CD14-positive monocyte (primary cell): ENCODE measurements at regions not wholly inside any gene's neighbourhood (a gene's known extent, or its start where the extent isn't known, plus 50 kb on each side); places are given as distances from the start of the nearest gene placed in this dataset.

Experiments used
- DNase-seq, 3 donors: peaks; one replicate each; pipeline ENCODE4 v3.0.0-alpha.2; 2011 to 2022
- H2AFZ ChIP-seq: 2 replicates; pipeline ENCODE4 v1.6.0; 2012; ENCODE audit warnings: mild to moderate bottlenecking, low read depth, low read length, inconsistent platforms; ENCODE audit not compliant: insufficient read depth, poor library complexity, severe bottlenecking
- H3K27ac ChIP-seq, 2 donors: 1 replicate in 1 of 2; 2 replicates in 1 of 2; pipeline ENCODE4 v1.5.1; 2012 to 2013; ENCODE audit warnings: low read length in 2 of 2, control low read depth in 1 of 2, inconsistent platforms in 1 of 2, low read depth in 1 of 2, mild to moderate bottlenecking in 1 of 2
- H3K27me3 ChIP-seq, 2 donors: one replicate each; pipeline versions ENCODE4 v1.6.0 to v1.6.1; 2011 to 2013; ENCODE audit warnings: low read length in 2 of 2; ENCODE audit not compliant: control insufficient read depth in 2 of 2, insufficient read depth in 2 of 2
- H3K36me3 ChIP-seq, 2 donors: replicated peaks in 1 of 2; 1 replicate in 1 of 2; 2 replicates in 1 of 2; pipeline versions ENCODE4 v1.5.1 to v1.6.1; 2012 to 2013; ENCODE audit warnings: low read length in 2 of 2, control low read depth in 1 of 2, inconsistent platforms in 1 of 2, mild to moderate bottlenecking in 1 of 2; ENCODE audit not compliant: insufficient read depth in 2 of 2, control insufficient read depth in 1 of 2
- H3K4me1 ChIP-seq, 2 donors: 1 replicate in 1 of 2; 2 replicates in 1 of 2; pipeline versions ENCODE4 v1.5.1 to v1.6.1; 2012 to 2013; ENCODE audit warnings: low read length in 2 of 2, control low read depth in 1 of 2, inconsistent platforms in 1 of 2, mild to moderate bottlenecking in 1 of 2, moderate library complexity in 1 of 2; ENCODE audit not compliant: insufficient read depth in 2 of 2, control insufficient read depth in 1 of 2
- H3K4me2 ChIP-seq: replicated peaks from 2 replicates; pipeline ENCODE3; 2012; ENCODE audit warnings: low read length, moderate library complexity, mild to moderate bottlenecking; ENCODE audit not compliant: poor library complexity, severe bottlenecking; ENCODE audit errors: extremely low read depth
- H3K4me3 ChIP-seq, 3 experiments: fragments of 200-600 bp in 1 of 3; sonication (generic) in 1 of 3; replicated peaks in 1 of 3; 1 replicate in 2 of 3; 2 replicates in 1 of 3; pipeline ENCODE4 v1.5.1; 2011 to 2013; ENCODE audit warnings: low read length in 3 of 3, mild to moderate bottlenecking in 3 of 3, control low read depth in 2 of 3, low read depth in 2 of 3, inconsistent platforms in 1 of 3, moderate library complexity in 1 of 3
- H3K79me2 ChIP-seq: 2 replicates; pipeline ENCODE4 v1.6.0; 2012; ENCODE audit warnings: mild to moderate bottlenecking, control low read depth, inconsistent platforms, low read length, moderate library complexity; ENCODE audit not compliant: insufficient read depth
- H3K9ac ChIP-seq: 2 replicates; pipeline ENCODE4 v1.6.0; 2017; ENCODE audit warnings: low read length, mild to moderate bottlenecking; ENCODE audit not compliant: insufficient read depth, poor library complexity, severe bottlenecking
- H3K9me3 ChIP-seq, 2 donors: replicated peaks in 1 of 2; 1 replicate in 1 of 2; 2 replicates in 1 of 2; pipeline versions ENCODE4 v1.5.1 to v1.6.1; 2012 to 2013; ENCODE audit warnings: low read length in 2 of 2, control low read depth in 1 of 2; ENCODE audit not compliant: control insufficient read depth in 1 of 2, insufficient read depth in 1 of 2
- H4K20me1 ChIP-seq: 2 replicates; pipeline ENCODE4 v1.6.0; 2012; ENCODE audit warnings: mild to moderate bottlenecking, low read length, control low read depth, moderate library complexity; ENCODE audit not compliant: insufficient read depth
- H3K27ac Mint-ChIP-seq, 7 donors: one replicate each; pipeline ENCODE4 v1.8.0; 2020; ENCODE audit warnings: mild to moderate bottlenecking in 7 of 7, mixed read lengths in 7 of 7, moderate library complexity in 6 of 7, inconsistent platforms in 2 of 7
- H3K27me3 Mint-ChIP-seq, 3 donors: one replicate each; pipeline ENCODE4 v1.8.0; 2021 to 2022; ENCODE audit warnings: low read depth in 3 of 3, mild to moderate bottlenecking in 3 of 3, mixed read lengths in 3 of 3, moderate library complexity in 3 of 3, inconsistent platforms in 1 of 3
- H3K36me3 Mint-ChIP-seq, 2 donors: one replicate each; pipeline ENCODE4 v1.8.0; 2020; ENCODE audit warnings: mixed read lengths in 2 of 2, inconsistent platforms in 1 of 2, mild to moderate bottlenecking in 1 of 2
- H3K4me1 Mint-ChIP-seq: one replicate; pipeline ENCODE4 v1.8.0; 2020; ENCODE audit warnings: mild to moderate bottlenecking, mixed read lengths
- H3K4me3 Mint-ChIP-seq, 2 donors: one replicate each; pipeline ENCODE4 v1.8.0; 2020; ENCODE audit warnings: mild to moderate bottlenecking in 2 of 2, mixed read lengths in 2 of 2, moderate library complexity in 1 of 2
- H3K9me3 Mint-ChIP-seq, 7 donors: one replicate each; pipeline ENCODE4 v1.8.0; 2020 to 2022; ENCODE audit warnings: mixed read lengths in 7 of 7, mild to moderate bottlenecking in 6 of 7, moderate library complexity in 6 of 7, inconsistent platforms in 2 of 7
- CTCF ChIP-seq: fragments of 200-600 bp; IDR thresholded peaks from one replicate; pipeline ENCODE4 v1.8.0; 2022; ENCODE audit warnings: antibody characterized with exemption, mild to moderate bottlenecking
- WGBS: methylation state at CpG from one replicate; pipeline ENCODE4 v1.1.5; 2013; ENCODE audit warnings: missing lambda C conversion rate; ENCODE audit not compliant: insufficient coverage; 5-methylcytosine and 5-hydroxymethylcytosine counted together
- intact Hi-C, 2 donors: fragments of 100-400 bp; cut with micrococcal nuclease; formaldehyde crosslinking; loops; one replicate each; pipeline versions ENCODE4 v1.15.0 to v1.15.1; 2023

GRCh38 chr4:45663003-45663402 is 460.9 kb downstream of the GABRG1 start:
- intact Hi-C loops = no loop called here
- no peaks in the 10 kb centered on the region for H3K9me3 ChIP-seq
- no peak overlapping the region for H3K4me3 Mint-ChIP-seq
- no peaks in the 10 kb centered on the region for H3K27me3 ChIP-seq
- H2AFZ ChIP-seq = no peak overlapping the region
- H3K27ac Mint-ChIP-seq = no peak overlapping the region
- no peak overlapping the region for H3K4me2 ChIP-seq
- no peaks in the 10 kb centered on the region for H3K36me3 Mint-ChIP-seq
- WGBS = no CpG with 5 or more reads among the region's 1 CpG
- no peaks in the 10 kb centered on the region for H3K36me3 ChIP-seq
- H3K79me2 ChIP-seq = no peaks in the 10 kb centered on the region
- H3K4me1 ChIP-seq = no peaks in the 10 kb centered on the region
- no peak overlapping the region for H3K9ac ChIP-seq
- TF ChIP-seq CTCF = no peak
- H3K27ac ChIP-seq = no peak overlapping the region
- no peaks in the 10 kb centered on the region for H3K4me1 Mint-ChIP-seq
- H4K20me1 ChIP-seq = no peaks in the 10 kb centered on the region
- H3K9me3 Mint-ChIP-seq = peaks cover 0 to 6% (median 0%) of the 10 kb centered on the region in 7 donors
- no peak overlapping the region for H3K4me3 ChIP-seq
- H3K27me3 Mint-ChIP-seq = peaks cover 0 to 1% (median 0%) of the 10 kb centered on the region in 3 donors
- no peak for DNase-seq

GRCh38 chr4:45661893-45662292 is 462.0 kb downstream of the GABRG1 start:
- Histone ChIP-seq H3K9me3 (no peaks in the 10 kb centered on the region), H3K79me2 (no peaks in the 10 kb centered on the region), H3K27ac (no peak overlapping the region), H3K9ac (no peak overlapping the region), H3K27me3 (no peaks in the 10 kb centered on the region), H3K4me1 (no peaks in the 10 kb centered on the region), H3K4me2 (no peak overlapping the region), H2AFZ (no peak overlapping the region), H4K20me1 (no peaks in the 10 kb centered on the region), H3K4me3 (no peak overlapping the region), H3K36me3 (no peaks in the 10 kb centered on the region)
- H3K36me3 Mint-ChIP-seq = no peaks in the 10 kb centered on the region
- intact Hi-C loops = no loop called here
- WGBS = 93% methylated on average over 1 of the region's 3 CpGs
- no peak overlapping the region for H3K27ac Mint-ChIP-seq
- TF ChIP-seq CTCF = no peak
- no peaks in the 10 kb centered on the region for H3K4me1 Mint-ChIP-seq
- peaks cover 0 to 6% (median 0%) of the 10 kb centered on the region in 7 donors for H3K9me3 Mint-ChIP-seq
- no peak overlapping the region for H3K4me3 Mint-ChIP-seq
- peaks cover 0 to 1% (median 0%) of the 10 kb centered on the region in 3 donors for H3K27me3 Mint-ChIP-seq
- DNase-seq = no peak
